Stimulated activated CD4-positive, alpha-beta T cell treated with anti-CD3 and anti-CD28 coated beads, Interleukin-12 subunit alpha, Interleukin-12 subunit beta, amount 100 ng/mL, for 48 hours (primary cell): ENCODE measurements at regions not wholly inside any gene's neighbourhood (a gene's known extent, or its start where the extent isn't known, plus 50 kb on each side); places are given as distances from the start of the nearest gene placed in this dataset.

Experiments
- DNase-seq, 3 donors: peaks; one replicate each; pipeline ENCODE4 v3.0.0-alpha.2; 2020; ENCODE audit warnings: low read depth in 2 of 3, low spot score in 1 of 3

- DNase-seq = no peak
These were observed 1138.5 kb downstream of the BRD1 start for GRCh38 chr22:48689206-48689605.

- no peak for DNase-seq
These were observed 1139.3 kb downstream of the BRD1 start for GRCh38 chr22:48688366-48688765.

DNA sequence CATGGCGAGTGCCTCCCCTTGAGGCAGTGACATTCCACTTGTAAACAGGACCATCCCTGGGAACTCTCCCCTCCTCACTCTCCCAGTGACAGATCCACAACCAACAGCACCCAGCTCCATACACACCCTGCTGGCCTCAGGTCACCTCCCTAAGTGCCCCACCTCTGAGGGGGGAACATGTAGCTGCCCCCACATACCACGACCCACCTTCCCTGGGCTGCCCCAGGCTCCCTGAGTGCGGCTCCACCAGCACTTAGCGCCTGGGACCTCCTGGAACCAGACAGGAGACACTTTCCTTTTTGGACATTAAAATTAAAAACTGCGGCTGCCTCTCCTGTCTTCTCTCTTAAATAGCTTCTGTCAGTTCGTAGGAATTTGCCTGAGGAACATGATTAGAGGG, 1140.1 kb downstream of the BRD1 start:
- no peak for DNase-seq

DNA sequence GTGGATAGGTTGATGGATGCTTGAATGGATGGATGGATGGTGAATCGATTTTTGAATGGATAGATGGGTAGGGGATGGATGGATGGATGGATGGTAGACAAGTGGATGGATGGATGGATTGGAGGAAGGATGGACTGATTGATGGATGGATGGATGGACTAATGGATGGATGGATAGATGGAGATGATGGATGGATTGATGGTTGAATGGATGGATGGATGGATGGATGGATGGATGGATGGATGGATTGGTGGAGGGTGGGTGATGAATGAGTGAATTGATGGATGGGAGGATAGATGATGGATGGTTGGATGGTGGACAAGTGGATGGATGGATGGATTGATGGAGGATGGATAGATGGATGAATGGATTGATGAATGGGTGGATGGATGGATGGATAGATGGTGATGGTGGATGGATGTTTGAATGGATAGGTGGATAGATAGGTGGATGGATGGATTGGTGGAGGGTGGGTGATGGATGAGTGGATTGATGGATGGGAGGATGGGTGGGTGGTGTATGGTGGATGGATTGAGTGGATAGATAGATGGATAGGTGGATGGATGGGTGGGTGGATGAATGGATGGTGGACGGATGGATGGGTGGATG, 1140.9 kb downstream of the BRD1 start:
- DNase-seq = no peak

GRCh38 chr22:48685767-48686166, 1141.9 kb downstream of the BRD1 start:
- no peak for DNase-seq

GRCh38 chr22:48683640-48684039, 1144.0 kb downstream of the BRD1 start:
- no peak for DNase-seq

GRCh38 chr22:48682504-48682903, 1145.2 kb downstream of the BRD1 start:
- DNase-seq = no peak

DNA sequence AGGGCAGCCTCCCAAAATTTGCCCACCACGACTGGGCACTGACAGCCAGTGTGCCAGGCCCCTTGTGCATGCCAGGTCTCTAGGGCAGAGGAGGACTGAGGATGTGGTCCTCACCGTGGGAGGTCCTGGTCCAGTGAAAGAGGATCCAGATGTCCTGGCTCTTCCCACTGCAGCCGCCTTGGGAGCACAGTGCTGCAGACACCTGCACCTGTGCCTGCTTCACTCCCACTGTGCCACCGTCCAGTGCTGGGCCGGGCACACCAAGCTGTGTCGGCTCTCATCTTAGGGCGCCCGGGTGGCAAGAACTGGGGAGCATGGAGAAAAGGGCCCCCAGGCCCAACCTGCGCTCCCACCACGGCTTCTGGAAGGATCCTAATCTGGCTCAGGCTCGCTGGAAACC, 1147.1 kb downstream of the BRD1 start:
- no peak for DNase-seq

- no peak for DNase-seq
These were observed 1147.8 kb downstream of the BRD1 start for GRCh38 chr22:48679656-48680555.

GRCh38 chr22:48678171-48679135, 1149.2 kb downstream of the BRD1 start:
- DNase-seq = no peak

DNA sequence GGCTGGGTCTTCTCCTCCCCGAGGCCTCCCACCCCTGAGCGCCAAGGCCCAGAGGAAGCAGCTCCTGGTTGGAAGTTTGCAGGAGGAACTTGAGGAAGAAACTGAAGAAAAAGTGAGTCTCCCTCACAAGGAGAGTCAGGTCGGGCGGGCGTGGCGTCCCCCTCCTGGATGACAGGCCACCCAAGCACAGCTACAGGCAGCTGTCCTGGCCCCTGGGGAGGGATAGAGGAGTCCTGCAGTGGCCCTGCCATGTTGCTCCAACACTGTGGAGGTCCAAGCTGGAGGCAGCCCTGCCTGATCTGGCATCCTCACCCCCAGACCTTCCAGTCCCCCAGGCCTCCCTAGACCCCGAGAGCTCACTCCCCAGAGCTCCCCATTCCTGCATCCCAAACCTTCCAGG, 1150.1 kb downstream of the BRD1 start:
- DNase-seq = no peak

DNA sequence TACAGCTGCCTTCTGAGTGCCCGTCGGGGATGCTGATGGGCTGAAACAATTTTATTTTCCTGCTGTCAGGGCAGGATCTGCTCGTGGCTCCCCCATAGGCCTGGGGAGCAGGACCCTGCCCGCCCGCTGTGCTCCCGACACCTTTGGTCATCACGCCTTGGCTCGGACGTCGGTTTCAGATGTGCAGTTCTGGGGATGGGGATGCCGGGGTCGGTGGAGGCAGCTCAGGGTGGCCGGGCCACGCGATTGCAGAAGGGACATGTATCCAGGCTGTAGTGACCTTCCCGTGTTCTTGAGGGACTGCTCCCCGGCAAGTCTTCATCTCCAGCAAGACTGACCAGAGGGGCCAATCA, 1150.5 kb downstream of the BRD1 start:
- DNase-seq = no peak

DNA sequence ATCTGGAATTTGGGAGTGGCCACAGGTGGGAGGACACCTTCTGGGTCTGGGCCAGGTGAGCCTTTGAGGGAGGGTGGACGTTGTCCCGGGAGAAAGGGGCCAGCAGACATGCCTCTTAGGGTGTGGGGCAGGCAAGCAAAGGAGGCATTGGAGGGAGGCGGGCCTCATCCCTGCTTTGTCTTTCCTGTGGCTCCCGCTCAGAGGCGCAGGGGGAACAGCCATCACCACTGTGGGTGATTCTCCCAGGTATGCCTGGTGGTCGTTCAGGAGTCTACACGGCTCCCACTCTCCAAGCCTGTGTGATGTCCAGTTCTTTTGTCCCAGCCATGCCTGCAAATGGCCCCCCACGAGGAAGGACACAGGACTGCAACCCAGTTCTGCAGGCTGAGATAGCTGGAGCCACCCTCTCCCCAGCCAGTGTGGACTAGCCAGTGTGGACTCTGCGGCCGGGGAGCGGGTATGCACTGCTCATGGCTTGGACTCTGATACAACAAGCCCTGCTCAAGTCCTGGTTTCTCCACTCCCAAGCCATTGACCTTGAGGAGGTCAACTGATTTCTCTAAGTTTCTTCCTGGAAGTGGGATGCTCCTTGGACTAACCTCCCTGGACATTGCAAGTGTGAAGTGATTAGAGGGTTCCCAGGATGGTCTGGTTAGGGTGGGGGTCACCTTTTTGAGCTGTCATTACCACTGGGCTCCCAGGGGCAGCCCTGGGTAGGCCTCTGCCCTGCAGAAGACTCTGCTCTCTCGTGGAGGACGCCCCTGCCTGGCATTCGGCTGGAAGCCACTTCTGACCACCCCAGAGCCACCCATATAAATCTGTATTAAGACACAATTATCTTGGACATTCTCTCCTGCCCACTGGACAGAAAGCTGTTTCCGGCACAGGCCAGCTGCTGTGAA, 1151.2 kb downstream of the BRD1 start:
- DNase-seq = no peak

GRCh38 chr22:48675830-48676145, 1151.9 kb downstream of the BRD1 start:
- DNase-seq = no peak

DNA sequence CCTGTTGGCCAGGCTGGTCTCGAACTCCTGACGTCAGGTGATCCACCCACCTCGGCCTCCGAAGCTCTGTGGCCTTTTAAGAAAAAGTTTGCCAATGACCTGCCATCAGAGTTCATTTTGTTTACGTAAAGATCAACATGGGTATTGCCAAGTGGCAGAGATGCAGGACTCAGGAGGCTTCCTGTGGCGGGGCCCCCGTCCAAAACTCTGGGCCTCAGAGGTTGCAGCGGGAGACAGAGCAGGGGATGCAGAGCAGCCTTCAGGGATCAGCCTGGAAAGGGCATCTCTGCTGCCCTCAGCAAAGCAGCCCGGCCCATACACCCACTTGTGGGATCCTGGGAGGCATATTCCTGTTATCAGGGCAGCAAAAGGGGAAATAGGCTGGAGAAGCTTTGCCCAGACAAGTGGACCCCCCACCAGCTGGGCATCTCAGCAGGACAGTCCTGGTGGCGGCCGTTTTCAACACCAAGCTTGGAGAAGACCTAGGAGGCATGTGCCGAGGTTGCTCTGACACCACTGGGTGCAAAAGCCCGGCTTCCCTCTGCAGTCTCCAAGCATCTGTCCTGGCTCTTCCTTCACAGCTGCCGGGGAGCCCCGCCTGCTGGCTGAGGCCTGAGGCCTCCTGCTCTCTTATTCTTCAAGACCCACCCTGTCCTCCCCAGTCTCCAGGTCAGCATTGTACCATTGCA, 1152.4 kb downstream of the BRD1 start:
- DNase-seq = no peak

GRCh38 chr22:48673806-48674500, 1153.7 kb downstream of the BRD1 start:
- DNase-seq = no peak

DNA sequence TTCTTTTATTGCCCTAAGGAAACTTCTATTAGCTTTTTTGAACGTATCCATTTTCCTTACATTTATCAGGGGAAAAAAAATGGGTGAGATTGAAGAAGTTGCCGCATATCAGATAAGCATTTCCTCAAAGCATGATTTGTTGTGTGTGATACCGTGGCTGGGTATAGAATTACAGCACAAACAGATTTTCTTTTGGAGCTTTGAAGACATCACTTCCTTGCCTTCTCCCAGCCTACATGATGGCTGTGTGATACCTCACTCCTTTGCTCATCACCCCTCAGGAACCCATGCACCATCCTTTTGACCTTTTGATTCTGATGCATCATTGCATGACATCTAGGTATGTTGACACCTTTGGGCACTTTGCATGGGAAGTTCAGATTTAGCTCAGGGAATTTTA, 1155.3 kb downstream of the BRD1 start:
- no peak for DNase-seq

DNA sequence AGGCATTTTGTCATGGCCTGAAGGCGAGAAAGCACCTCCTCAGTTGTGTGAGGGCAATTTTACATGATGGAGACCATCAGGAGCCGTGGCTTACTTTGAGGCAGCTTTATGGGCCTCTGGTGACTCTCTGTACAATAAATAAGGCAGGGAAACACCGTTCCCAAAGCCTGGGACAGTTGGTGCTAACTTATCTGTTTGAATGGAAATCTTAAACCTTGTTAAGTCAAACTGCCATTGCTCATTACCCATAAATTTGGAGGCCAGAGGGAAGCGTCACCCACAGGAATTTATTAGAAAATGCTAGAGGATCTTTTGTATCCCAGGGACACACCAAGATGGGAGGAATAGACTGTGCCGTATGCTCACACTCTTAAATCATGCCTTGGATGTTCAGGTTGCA, 1156.9 kb downstream of the BRD1 start:
- no peak for DNase-seq

DNA sequence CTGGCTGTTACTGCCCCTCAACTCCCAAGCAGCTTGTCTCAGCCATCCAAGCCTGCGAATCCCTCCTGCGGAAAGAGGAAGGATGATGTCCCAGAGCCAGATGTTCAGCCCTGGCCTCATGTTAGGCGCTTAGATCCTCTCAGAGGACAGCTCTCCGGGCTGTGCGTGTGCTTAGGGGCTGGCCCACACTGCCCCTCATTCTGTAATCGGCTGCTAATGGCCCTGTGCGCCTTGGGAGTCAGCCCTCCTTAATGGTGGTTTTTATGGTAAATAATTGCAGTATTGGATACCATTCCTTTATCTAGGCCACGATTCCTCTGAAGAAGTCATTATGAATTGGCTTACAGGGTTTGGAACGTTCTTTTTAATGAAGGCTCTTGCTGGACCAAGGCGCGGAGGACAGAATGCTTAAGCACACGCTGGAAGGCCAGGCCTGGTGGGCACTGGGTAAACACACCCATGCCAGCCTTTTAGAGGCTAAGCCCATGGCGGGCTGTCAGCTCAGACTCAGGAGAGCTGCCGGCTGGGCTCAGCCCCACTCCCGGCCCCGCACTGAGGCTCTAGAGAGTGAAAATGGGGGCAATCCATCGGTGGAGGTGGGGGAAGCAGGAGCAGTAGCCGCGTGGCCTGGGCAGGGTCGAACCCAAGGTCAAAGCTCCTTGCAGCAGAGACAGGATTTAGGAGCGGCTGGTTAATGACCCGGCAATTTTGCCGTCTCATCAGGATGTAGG, 1157.5 kb downstream of the BRD1 start:
- DNase-seq = no peak
